WTC11 (cell line): ENCODE measurements at regions not wholly inside any gene's neighbourhood (a gene's known extent, or its start where the extent isn't known, plus 50 kb on each side); places are given as distances from the start of the nearest gene placed in this dataset.
"Not testable (repeated sequence)": the region's sequence is repeated elsewhere in the genome, so short reads cannot be mapped to it uniquely, and the experiment has no call there.

Source experiments
- ATAC-seq: fragments of 200-7000 bp; cut with Tn5 transposase; 2 replicates; pipeline ENCODE4 v1.10.0; 2021; ENCODE audit warnings: mild to moderate bottlenecking, moderate library complexity
- CTCF ChIA-PET: fragments of 300-600 bp; sonication (Branson Sonifier 250); formaldehyde crosslinking; loops from one replicate; lab custom pipeline; 2021; ENCODE audit warnings: antibody characterized with exemption; lab: Charles Lee
- POLR2A ChIA-PET: fragments of 350-600 bp; sonication (Branson Sonifier 250); formaldehyde crosslinking; loops from one replicate; lab custom pipeline; 2021; ENCODE audit warnings: antibody characterized with exemption; lab: Charles Lee
- DNase-seq: peaks from one replicate; pipeline ENCODE4 v3.0.0; 2021; ENCODE audit warnings: low spot score
- H3K27ac Mint-ChIP-seq: 2 replicates; pipeline ENCODE4 v1.8.0; 2021; ENCODE audit warnings: mixed read lengths
- H3K27me3 Mint-ChIP-seq: 2 replicates; pipeline ENCODE4 v1.8.0; 2021; ENCODE audit warnings: low read depth, mild to moderate bottlenecking, moderate library complexity, mixed read lengths
- H3K36me3 Mint-ChIP-seq: 2 replicates; pipeline ENCODE4 v1.8.0; 2021; ENCODE audit warnings: mixed read lengths
- H3K4me1 Mint-ChIP-seq: 2 replicates; pipeline ENCODE4 v1.8.0; 2022; ENCODE audit warnings: mixed read lengths
- H3K4me3 Mint-ChIP-seq: 2 replicates; pipeline ENCODE4 v1.8.0; 2021; ENCODE audit warnings: mild to moderate bottlenecking, moderate library complexity, mixed read lengths
- H3K9me3 Mint-ChIP-seq: 2 replicates; pipeline ENCODE4 v1.8.0; 2021; ENCODE audit warnings: mixed read lengths
- CBFB ChIP-seq: sonication (generic); formaldehyde crosslinking; IDR thresholded peaks from 2 replicates; pipeline ENCODE4 v1.8.1; 2022; ENCODE audit warnings: mild to moderate bottlenecking, low read depth, missing genetic modification reagents
- ESRRA ChIP-seq: sonication (generic); formaldehyde crosslinking; IDR thresholded peaks from 2 replicates; pipeline ENCODE4 v1.8.1; 2022; ENCODE audit warnings: mild to moderate bottlenecking, missing genetic modification reagents, borderline replicate concordance
- IRF2 ChIP-seq: sonication (generic); formaldehyde crosslinking; IDR thresholded peaks from 2 replicates; pipeline ENCODE4 v1.8.0; 2022; ENCODE audit warnings: low read depth, missing genetic modification reagents, borderline replicate concordance
- NFATC4 ChIP-seq: fragments of 250-450 bp; sonication (Bioruptor Pico); IDR thresholded peaks from 2 replicates; pipeline ENCODE4 v1.9.0; 2021; ENCODE audit warnings: mild to moderate bottlenecking
- NFYB ChIP-seq: sonication (generic); formaldehyde crosslinking; conservative IDR thresholded peaks from 2 replicates; pipeline ENCODE4 v1.8.0; 2022; ENCODE audit warnings: low read depth, missing genetic modification reagents
- NR1H2 ChIP-seq: sonication (generic); formaldehyde crosslinking; IDR thresholded peaks from 2 replicates; pipeline ENCODE4 v1.9.0; 2021; ENCODE audit warnings: mild to moderate bottlenecking, moderate library complexity, missing genetic modification reagents
- NR2C2 ChIP-seq: sonication (generic); formaldehyde crosslinking; IDR thresholded peaks from 2 replicates; pipeline ENCODE4 v1.8.0; 2022; ENCODE audit warnings: mild to moderate bottlenecking, missing genetic modification reagents
- PRDM15 ChIP-seq: sonication (generic); formaldehyde crosslinking; IDR thresholded peaks from 2 replicates; pipeline ENCODE4 v1.8.0; 2022; ENCODE audit warnings: missing genetic modification reagents
- PRRX2 ChIP-seq: fragments of 250-450 bp; sonication (Bioruptor Pico); IDR thresholded peaks from 2 replicates; pipeline ENCODE4 v1.8.0; 2021; ENCODE audit warnings: mild to moderate bottlenecking
- SOX15 ChIP-seq: fragments of 250-450 bp; sonication (Bioruptor Pico); IDR thresholded peaks from 2 replicates; pipeline ENCODE4 v1.9.0; 2021; ENCODE audit warnings: mild to moderate bottlenecking
- STAT6 ChIP-seq: sonication (generic); formaldehyde crosslinking; conservative IDR thresholded peaks from 2 replicates; pipeline ENCODE4 v1.8.1; 2023; ENCODE audit warnings: mild to moderate bottlenecking, low read depth, missing genetic modification reagents, moderate library complexity
- USF1 ChIP-seq: sonication (generic); formaldehyde crosslinking; IDR thresholded peaks from 2 replicates; pipeline ENCODE4 v1.8.0; 2022; ENCODE audit warnings: mild to moderate bottlenecking, missing genetic modification reagents
- ZMAT4 ChIP-seq: fragments of 250-450 bp; sonication (Bioruptor Pico); IDR thresholded peaks from 2 replicates; pipeline ENCODE4 v1.9.0; 2021; ENCODE audit warnings: mild to moderate bottlenecking
- ZNF121 ChIP-seq: sonication (generic); formaldehyde crosslinking; IDR thresholded peaks from 2 replicates; pipeline ENCODE4 v1.8.0; 2023; ENCODE audit warnings: missing genetic modification reagents
- ZNF219 ChIP-seq: sonication (generic); formaldehyde crosslinking; IDR thresholded peaks from 2 replicates; pipeline ENCODE4 v1.8.0; 2023; ENCODE audit warnings: missing genetic modification reagents, mild to moderate bottlenecking, borderline replicate concordance
- ZNF281 ChIP-seq: sonication (generic); formaldehyde crosslinking; IDR thresholded peaks from 2 replicates; pipeline ENCODE4 v1.8.0; 2023; ENCODE audit warnings: mild to moderate bottlenecking, missing genetic modification reagents

GRCh38 chr4:106775636-106776035 lies 260.5 kb downstream of the DKK2 start (continued):
- no peak for TF ChIP-seq PRDM15 (CRISPR knock-in tag)
- TF ChIP-seq NFATC4 (CRISPR knock-in tag): no peak
- no peak for TF ChIP-seq IRF2
- TF ChIP-seq USF1 (CRISPR knock-in tag): no peak
- TF ChIP-seq ZNF219 (CRISPR knock-in tag): no peak

GRCh38 chr4:106774055-106774454 lies 262.1 kb downstream of the DKK2 start:
- H3K4me3 Mint-ChIP-seq, ATAC-seq, H3K36me3 Mint-ChIP-seq, H3K4me1 Mint-ChIP-seq, CTCF ChIA-PET, H3K27ac Mint-ChIP-seq, DNase-seq, H3K27me3 Mint-ChIP-seq, POLR2A ChIA-PET: not testable (repeated sequence)
- H3K9me3 Mint-ChIP-seq: peaks cover 27% of the 10 kb centered on the region

GRCh38 chr4:106773076-106773905 lies 262.8 kb downstream of the DKK2 start:
- no peak for DNase-seq
- Mint-ChIP-seq H3K27me3 (no peaks in the 10 kb centered on the region), H3K9me3 (peaks cover 27% of the 10 kb centered on the region), H3K4me3 (no peak overlapping the region), H3K36me3 (no peaks in the 10 kb centered on the region), H3K27ac (no peak overlapping the region), H3K4me1 (no peaks in the 10 kb centered on the region)
- no peak for TF ChIP-seq NFYB (CRISPR knock-in tag)
- no peak for TF ChIP-seq ESRRA
- TF ChIP-seq PRRX2: no peak
- TF ChIP-seq ZNF281 (CRISPR knock-in tag): no peak
- POLR2A ChIA-PET: no interaction called here
- ATAC-seq: no peak
- CTCF ChIA-PET: no interaction called here

- H3K9me3 Mint-ChIP-seq: peaks cover 17% of the 10 kb centered on the region
- no peak for DNase-seq
- ChIA-PET CTCF (no interaction called here), POLR2A (no interaction called here)
- H3K27me3 Mint-ChIP-seq: no peaks in the 10 kb centered on the region
- no peaks in the 10 kb centered on the region for H3K4me1 Mint-ChIP-seq
- no peak for ATAC-seq
- TF ChIP-seq STAT6 (CRISPR knock-in tag) (no peak), CBFB (CRISPR knock-in tag) (no peak), SOX15 (CRISPR knock-in tag) (no peak), ZMAT4 (CRISPR knock-in tag) (no peak), NR2C2 (no peak), NR1H2 (no peak), ZNF121 (CRISPR knock-in tag) (no peak)
- H3K27ac Mint-ChIP-seq: no peak overlapping the region
- no peaks in the 10 kb centered on the region for H3K36me3 Mint-ChIP-seq
- no peak overlapping the region for H3K4me3 Mint-ChIP-seq
These were observed 268.1 kb downstream of the DKK2 start for GRCh38 chr4:106767991-106768390.
